HL-60 (cell line): ENCODE measurements at regions not wholly inside any gene's neighbourhood (a gene's known extent, or its start where the extent isn't known, plus 50 kb on each side); places are given as distances from the start of the nearest gene placed in this dataset.

ENCODE experiments used
- DNase-seq, 2 experiments: peaks; one replicate each; pipeline ENCODE4 v3.0.0-alpha.2; 2010 to 2020; ENCODE audit warnings: low read depth in 1 of 2, low spot score in 1 of 2
- H3K27ac ChIP-seq: fragments of 250-450 bp; sonication (Bioruptor Pico); replicated peaks from 2 replicates; pipeline ENCODE4 v1.5.1; 2020; ENCODE audit warnings: mild to moderate bottlenecking, moderate library complexity
- H3K27me3 ChIP-seq: fragments of 250-450 bp; sonication (Bioruptor Pico); 2 replicates; pipeline ENCODE4 v1.5.1; 2021; ENCODE audit warnings: mild to moderate bottlenecking, moderate library complexity; ENCODE audit not compliant: insufficient read depth, poor library complexity, severe bottlenecking
- H3K4me3 ChIP-seq: replicated peaks from 2 replicates; pipeline ENCODE4 v1.5.1; 2011; ENCODE audit warnings: mild to moderate bottlenecking, control low read depth, low read length; ENCODE audit not compliant: insufficient read depth
- CTCF ChIP-seq: IDR thresholded peaks from one replicate; pipeline ENCODE4 v1.5.1; 2011; ENCODE audit warnings: low read length, control low read depth, inconsistent platforms; ENCODE audit not compliant: insufficient read depth
- GABPA ChIP-seq: IDR thresholded peaks from 2 replicates; pipeline ENCODE4 v1.6.1; 2012; ENCODE audit warnings: low read depth
- POLR2AphosphoS5 ChIP-seq: IDR thresholded peaks from 2 replicates; pipeline ENCODE4 v1.6.1; 2012; ENCODE audit warnings: low read depth
- REST ChIP-seq: IDR thresholded peaks from 2 replicates; pipeline ENCODE4 v1.6.1; 2012; ENCODE audit warnings: low read depth; ENCODE audit not compliant: insufficient replicate concordance
- SPI1 ChIP-seq: IDR thresholded peaks from 2 replicates; pipeline ENCODE4 v1.6.1; 2012; ENCODE audit warnings: low read depth, mild to moderate bottlenecking, borderline replicate concordance

- TF ChIP-seq GABPA, result no peak
- TF ChIP-seq CTCF, result no peak
- no peak for TF ChIP-seq POLR2AphosphoS5
- no peak for TF ChIP-seq SPI1
- TF ChIP-seq REST, result no peak
- no peak for DNase-seq
- no peak overlapping the region for H3K4me3 ChIP-seq
- no peak overlapping the region for H3K27ac ChIP-seq
- H3K27me3 ChIP-seq, result no peaks in the 10 kb centered on the region
Observed at GRCh38 chr2:116674188-116674587, 1140.3 kb upstream of the DDX18 start.

GRCh38 chr2:116676776-116677175 lies 1137.7 kb upstream of the DDX18 start:
- Histone ChIP-seq H3K4me3 (no peak overlapping the region), H3K27ac (no peak overlapping the region), H3K27me3 (no peaks in the 10 kb centered on the region)
- no peak for DNase-seq
- TF ChIP-seq CTCF (no peak), POLR2AphosphoS5 (no peak), GABPA (no peak)

GRCh38 chr2:116680256-116680936 lies 1134.1 kb upstream of the DDX18 start:
- no peak for TF ChIP-seq POLR2AphosphoS5
- no peak for TF ChIP-seq GABPA
- TF ChIP-seq CTCF, result no peak
- TF ChIP-seq SPI1, result no peak
- no peak for TF ChIP-seq REST
- no peaks in the 10 kb centered on the region for H3K27me3 ChIP-seq
- no peak for DNase-seq
- no peak overlapping the region for H3K27ac ChIP-seq
- no peak overlapping the region for H3K4me3 ChIP-seq

GRCh38 chr2:116687371-116687770 lies 1127.1 kb upstream of the DDX18 start:
- DNase-seq, result no peak
- no peaks in the 10 kb centered on the region for H3K27me3 ChIP-seq
- TF ChIP-seq SPI1, result no peak
- TF ChIP-seq REST, result no peak
- no peak for TF ChIP-seq CTCF
- no peak overlapping the region for H3K4me3 ChIP-seq
- H3K27ac ChIP-seq, result no peak overlapping the region
